Heart right ventricle (tissue), 16 donors: ENCODE measurements at regions not wholly inside any gene's neighbourhood (a gene's known extent, or its start where the extent isn't known, plus 50 kb on each side); places are given as distances from the start of the nearest gene placed in this dataset.

Experiments used
- ATAC-seq, 8 donors: fragments of 200-7000 bp; cut with Tn5 transposase; one replicate each; pipeline ENCODE4 v1.9.1; 2020; ENCODE audit warnings: mild to moderate bottlenecking in 8 of 8, moderate library complexity in 8 of 8, moderate number of reproducible peaks in 1 of 8
- DNase-seq, 2 donors: peaks; one replicate each; pipeline ENCODE4 v3.0.0-alpha.2; 2020
- H3K27ac ChIP-seq, 10 donors: fragments of 200-600 bp; sonication (generic) in 2 of 10; one replicate each; pipeline versions ENCODE4 v1.5.0 to v1.8.0; 2020 to 2022; ENCODE audit warnings: mild to moderate bottlenecking in 3 of 10
- H3K27me3 ChIP-seq, 7 donors: fragments of 200-600 bp; one replicate each; pipeline ENCODE4 v1.8.0; 2021 to 2022; ENCODE audit warnings: mild to moderate bottlenecking in 2 of 7
- H3K36me3 ChIP-seq, 9 donors: fragments of 200-600 bp; sonication (generic) in 1 of 9; one replicate each; pipeline versions ENCODE4 v1.5.0 to v1.8.0; 2020 to 2022; ENCODE audit warnings: mild to moderate bottlenecking in 2 of 9
- H3K4me1 ChIP-seq, 9 donors: fragments of 200-600 bp; sonication (generic) in 1 of 9; one replicate each; pipeline versions ENCODE4 v1.5.0 to v1.8.0; 2020 to 2022; ENCODE audit warnings: mild to moderate bottlenecking in 4 of 9
- H3K4me3 ChIP-seq, 10 donors: fragments of 200-600 bp; sonication (generic) in 2 of 10; one replicate each; pipeline versions ENCODE4 v1.5.0 to v1.8.0; 2020 to 2022; ENCODE audit warnings: mild to moderate bottlenecking in 7 of 10, moderate library complexity in 2 of 10
- H3K9me3 ChIP-seq, 11 donors: fragments of 200-600 bp in 10 of 11; sonication (generic) in 2 of 11; one replicate each; pipeline versions ENCODE4 v1.5.0 to v1.8.0; 2013 to 2022; ENCODE audit warnings: mild to moderate bottlenecking in 2 of 11, control low read depth in 1 of 11, moderate library complexity in 1 of 11
- CTCF ChIP-seq, 9 donors: fragments of 200-600 bp; sonication (generic) in 2 of 9; IDR thresholded peaks; one replicate each; pipeline versions ENCODE4 v1.5.0 to v1.8.0; 2021 to 2022; ENCODE audit warnings: antibody characterized with exemption in 9 of 9, mild to moderate bottlenecking in 5 of 9, moderate library complexity in 1 of 9
- WGBS, 2 donors: extraction: QIAGEN DNeasy Blood & Tissue Kit; methylation state at CpG; one replicate each; pipeline ENCODE4 v1.1.7; 2013; ENCODE audit warnings: inconsistent platforms in 1 of 2; 5-methylcytosine and 5-hydroxymethylcytosine counted together
- intact Hi-C, 10 donors: fragments of 100-400 bp; cut with DNase I; formaldehyde crosslinking; loops; one replicate each; pipeline versions ENCODE4 v1.11.1 to v1.14.2; 2022
- donor health status: Arrhythmogenic right ventricular cardiomyopathy.
- donor health status: ischemic (EF 13 %, LVEDD 7.1; RV severe dilation, severe dysfunction).
- donor health status: healthy with polysubstance abuse.
- donor health status: DM: no; HTN: yes; CAD: no.
- donor health status: DM: no; HTN: no; CAD: no.
- donor health status: ischemic (EF 25% LVEDD 6.9; RV normal size, moderate dysfunction).
- donor health status: ischemic (EF 25% LVEDD 5.7; RV mildly dilated, moderate dysfunction).
- donor health status: healthy.
- donor health status: DM: yes; HTN: yes; CAD: no.
- donor health status: Ischemic cardiomyopathy.
- donor health status: ischemic (EF 35%, LVEDD 5.7; RV mildly dilated, moderate dysfunction).
- donor health status: nonischemic (EF 11% LVEDD 7.7; RV severe dilation, severe dysfunction).
- donor health status: DM: yes; HTN: yes; CAD: no.
- donor health status: PGD.
- donor health status: ischemic (EF 29% LVEDD 5.4; RV normal size, mild dysfunction).
- donor health status: nonischemic (EF 23%, LVEDD 6.1; RV moderate dilation, normal function).

- H3K27ac ChIP-seq: peak overlapping the region in 4 of 10 donors; percentile 27 to 74 (median 70)
- peaks cover 0 to 40% (median 10%) of the 10 kb centered on the region in 9 donors for H3K4me1 ChIP-seq
- H3K9me3 ChIP-seq: no peaks in the 10 kb centered on the region
- H3K27me3 ChIP-seq: no peaks in the 10 kb centered on the region
- ATAC-seq: no peak
- no peaks in the 10 kb centered on the region for H3K36me3 ChIP-seq
- intact Hi-C loops: loop anchor here in 2 of 10 donors (2.0 to 10.0 kb wide), 2 partner anchors 15 to 87 kb away; no protein-coding TSS in a partner anchor
- H3K4me3 ChIP-seq: no peak overlapping the region
- no peak for TF ChIP-seq CTCF (IDR thresholded peaks at IDR 0.05)
- no peak for DNase-seq
- WGBS, 2 donors: 95 to 96% methylated on average over 3 of the region's 3 CpGs
These were observed 113.8 kb upstream of the CD82 start for GRCh38 chr11:44451706-44452105.

GRCh38 chr11:44452827-44453572 is 112.5 kb upstream of the CD82 start:
- no peaks in the 10 kb centered on the region for H3K27me3 ChIP-seq
- 55 to 66% methylated on average over 10 of the region's 10 CpGs for WGBS, 2 donors
- DNase-seq (no peak), ATAC-seq (peak in 5 of 8 donors; percentile 7 to 42 (median 28))
- peaks cover 0 to 40% (median 10%) of the 10 kb centered on the region in 9 donors for H3K4me1 ChIP-seq
- TF ChIP-seq CTCF (IDR thresholded peaks at IDR 0.05): no peak
- intact Hi-C loops: loop anchor here in 1 of 10 donors (10.0 kb wide), 1 partner anchor 88 kb away; no protein-coding TSS in a partner anchor
- no peaks in the 10 kb centered on the region for H3K9me3 ChIP-seq
- no peaks in the 10 kb centered on the region for H3K36me3 ChIP-seq
- peak overlapping the region in 4 of 10 donors; percentile 15 to 55 (median 42) for H3K27ac ChIP-seq
- H3K4me3 ChIP-seq: no peak overlapping the region

GRCh38 chr11:44453871-44454270 is 111.6 kb upstream of the CD82 start:
- intact Hi-C loops: loop anchor here in 1 of 10 donors (10.0 kb wide), 1 partner anchor 89 kb away; no protein-coding TSS in a partner anchor
- ATAC-seq (no peak), DNase-seq (no peak)
- H3K27me3 ChIP-seq: no peaks in the 10 kb centered on the region
- TF ChIP-seq CTCF (IDR thresholded peaks at IDR 0.05): no peak
- H3K36me3 ChIP-seq: no peaks in the 10 kb centered on the region
- WGBS, 2 donors: 92 to 95% methylated on average over 5 of the region's 5 CpGs
- H3K27ac ChIP-seq: peak overlapping the region in 2 of 10 donors; percentile 6 to 41
- H3K4me3 ChIP-seq: no peak overlapping the region
- H3K4me1 ChIP-seq: peaks cover 0 to 40% (median 10%) of the 10 kb centered on the region in 9 donors
- H3K9me3 ChIP-seq: no peaks in the 10 kb centered on the region

GRCh38 chr11:44454666-44455065 is 110.8 kb upstream of the CD82 start:
- Histone ChIP-seq H3K36me3 (no peaks in the 10 kb centered on the region), H3K4me3 (no peak overlapping the region), H3K4me1 (peaks cover 0 to 37% (median 10%) of the 10 kb centered on the region in 9 donors), H3K9me3 (no peaks in the 10 kb centered on the region), H3K27me3 (no peaks in the 10 kb centered on the region), H3K27ac (peak overlapping the region in 1 of 10 donors; percentile 11)
- peak in 3 of 8 donors; percentile 42 to 58 (median 48) for ATAC-seq
- intact Hi-C loops: loop anchor here in 1 of 10 donors (10.0 kb wide), 1 partner anchor 90 kb away; no protein-coding TSS in a partner anchor
- WGBS, 2 donors: 37 to 56% methylated on average over 4 of the region's 4 CpGs
- DNase-seq: peak in 1 of 2 donors; percentile 36
- no peak for TF ChIP-seq CTCF (IDR thresholded peaks at IDR 0.05)
